MM.1S (cell line): ENCODE measurements at regions not wholly inside any gene's neighbourhood (a gene's known extent, or its start where the extent isn't known, plus 50 kb on each side); places are given as distances from the start of the nearest gene placed in this dataset.

ENCODE experiments used
- EZH2phosphoT487 ChIP-seq: fragments of 300-600 bp; sonication (generic); IDR thresholded peaks from 2 replicates; pipeline ENCODE4 v1.6.1; 2018; ENCODE audit warnings: antibody characterized with exemption, low read length
- TF ChIP-seq, protein P1 (sequence below): fragments of 300-600 bp; sonication (generic); IDR thresholded peaks from 2 replicates; pipeline ENCODE4 v1.5.1; 2016; ENCODE audit warnings: antibody characterized with exemption, low read length, mixed read lengths

DNA sequence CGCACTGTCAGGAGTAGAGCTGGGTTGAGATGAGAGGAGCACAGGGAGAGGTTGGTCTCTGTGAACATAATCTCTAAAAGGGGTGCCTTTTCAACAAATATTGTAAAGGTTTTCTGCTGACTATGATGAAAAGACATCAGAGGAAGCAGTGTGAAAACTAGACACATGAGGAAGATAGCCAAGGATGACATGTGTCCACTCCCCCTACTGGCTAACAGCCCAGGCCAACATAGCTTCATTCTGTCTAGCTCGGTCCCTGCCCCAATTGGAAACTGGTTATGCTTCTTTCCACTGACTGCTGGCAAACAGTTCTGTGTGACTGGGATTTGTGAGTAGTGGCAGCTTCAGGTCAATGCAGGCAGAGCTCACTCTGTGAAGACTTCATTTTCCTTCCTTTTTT lies 115.4 kb upstream of the ESX1 start:
- TF ChIP-seq, protein P1, sequence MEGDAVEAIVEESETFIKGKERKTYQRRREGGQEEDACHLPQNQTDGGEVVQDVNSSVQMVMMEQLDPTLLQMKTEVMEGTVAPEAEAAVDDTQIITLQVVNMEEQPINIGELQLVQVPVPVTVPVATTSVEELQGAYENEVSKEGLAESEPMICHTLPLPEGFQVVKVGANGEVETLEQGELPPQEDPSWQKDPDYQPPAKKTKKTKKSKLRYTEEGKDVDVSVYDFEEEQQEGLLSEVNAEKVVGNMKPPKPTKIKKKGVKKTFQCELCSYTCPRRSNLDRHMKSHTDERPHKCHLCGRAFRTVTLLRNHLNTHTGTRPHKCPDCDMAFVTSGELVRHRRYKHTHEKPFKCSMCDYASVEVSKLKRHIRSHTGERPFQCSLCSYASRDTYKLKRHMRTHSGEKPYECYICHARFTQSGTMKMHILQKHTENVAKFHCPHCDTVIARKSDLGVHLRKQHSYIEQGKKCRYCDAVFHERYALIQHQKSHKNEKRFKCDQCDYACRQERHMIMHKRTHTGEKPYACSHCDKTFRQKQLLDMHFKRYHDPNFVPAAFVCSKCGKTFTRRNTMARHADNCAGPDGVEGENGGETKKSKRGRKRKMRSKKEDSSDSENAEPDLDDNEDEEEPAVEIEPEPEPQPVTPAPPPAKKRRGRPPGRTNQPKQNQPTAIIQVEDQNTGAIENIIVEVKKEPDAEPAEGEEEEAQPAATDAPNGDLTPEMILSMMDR: no peak
- TF ChIP-seq EZH2phosphoT487: no peak
